Fibroblast of lung (primary cell): ENCODE measurements at regions not wholly inside any gene's neighbourhood (a gene's known extent, or its start where the extent isn't known, plus 50 kb on each side); places are given as distances from the start of the nearest gene placed in this dataset.

ENCODE experiments used
- DNase-seq, 2 donors: peaks; one replicate each; pipeline versions ENCODE4 v3.0.0 to v3.0.0-alpha.2; 2010; ENCODE audit warnings: low read depth in 2 of 2
- H2AFZ ChIP-seq: 2 replicates; pipeline ENCODE4 v1.5.1; 2012; ENCODE audit warnings: low read length, control low read depth, inconsistent platforms
- H3K27ac ChIP-seq: 2 replicates; pipeline ENCODE4 v1.5.1; 2011; ENCODE audit warnings: low read length, control low read depth; ENCODE audit not compliant: insufficient read depth
- H3K27me3 ChIP-seq: 2 replicates; pipeline ENCODE4 v1.5.1; 2011; ENCODE audit warnings: mild to moderate bottlenecking, low read length; ENCODE audit not compliant: control insufficient read depth, insufficient read depth
- H3K36me3 ChIP-seq: 2 replicates; pipeline ENCODE4 v1.5.1; 2011; ENCODE audit warnings: low read length; ENCODE audit not compliant: control insufficient read depth, insufficient read depth
- H3K4me1 ChIP-seq: 2 replicates; pipeline ENCODE4 v1.5.1; 2011; ENCODE audit warnings: low read length; ENCODE audit not compliant: control insufficient read depth, insufficient read depth; ENCODE audit errors: extremely low read depth
- H3K4me2 ChIP-seq: 2 replicates; pipeline ENCODE4 v1.5.1; 2011; ENCODE audit warnings: low read length, control low read depth; ENCODE audit not compliant: insufficient read depth; ENCODE audit errors: extremely low read depth
- H3K4me3 ChIP-seq, 4 experiments: fragments of 200-600 bp in 1 of 4; sonication (generic) in 1 of 4; replicated peaks in 1 of 4; 2 replicates each; pipeline ENCODE4 v1.5.1; 2011 to 2016; ENCODE audit warnings: low read length in 4 of 4, low read depth in 3 of 4, mild to moderate bottlenecking in 3 of 4, control low read depth in 2 of 4, inconsistent platforms in 1 of 4, mixed read lengths in 1 of 4; ENCODE audit not compliant: insufficient read depth in 1 of 4; ENCODE audit errors: control extremely low read depth in 1 of 4
- H3K79me2 ChIP-seq: 2 replicates; pipeline ENCODE4 v1.5.1; 2012; ENCODE audit warnings: mild to moderate bottlenecking, low read length, inconsistent platforms; ENCODE audit not compliant: control insufficient read depth, insufficient read depth
- H3K9ac ChIP-seq: 2 replicates; pipeline ENCODE4 v1.5.1; 2011; ENCODE audit warnings: mild to moderate bottlenecking, low read length, control low read depth; ENCODE audit not compliant: insufficient read depth
- H3K9me3 ChIP-seq: 2 replicates; pipeline ENCODE4 v1.5.1; 2012; ENCODE audit warnings: low read depth, low read length; ENCODE audit not compliant: control insufficient read depth, insufficient read depth
- H4K20me1 ChIP-seq: 2 replicates; pipeline ENCODE4 v1.5.1; 2011; ENCODE audit warnings: low read length; ENCODE audit not compliant: control insufficient read depth, insufficient read depth; ENCODE audit errors: extremely low read depth
- EZH2 ChIP-seq: IDR thresholded peaks from 2 replicates; pipeline ENCODE4 v1.5.1; 2012; ENCODE audit warnings: low read length, control low read depth, mild to moderate bottlenecking; ENCODE audit errors: missing control alignments
- TF ChIP-seq, protein P1 (sequence below), 2 donors: IDR thresholded peaks in 1 of 2; conservative IDR thresholded peaks in 1 of 2; 1 replicate in 1 of 2; 2 replicates in 1 of 2; pipeline ENCODE4 v1.5.1; 2011 to 2012; ENCODE audit warnings: low read length in 2 of 2, control low read depth in 1 of 2, inconsistent platforms in 1 of 2, low read depth in 1 of 2, mild to moderate bottlenecking in 1 of 2

DNA sequence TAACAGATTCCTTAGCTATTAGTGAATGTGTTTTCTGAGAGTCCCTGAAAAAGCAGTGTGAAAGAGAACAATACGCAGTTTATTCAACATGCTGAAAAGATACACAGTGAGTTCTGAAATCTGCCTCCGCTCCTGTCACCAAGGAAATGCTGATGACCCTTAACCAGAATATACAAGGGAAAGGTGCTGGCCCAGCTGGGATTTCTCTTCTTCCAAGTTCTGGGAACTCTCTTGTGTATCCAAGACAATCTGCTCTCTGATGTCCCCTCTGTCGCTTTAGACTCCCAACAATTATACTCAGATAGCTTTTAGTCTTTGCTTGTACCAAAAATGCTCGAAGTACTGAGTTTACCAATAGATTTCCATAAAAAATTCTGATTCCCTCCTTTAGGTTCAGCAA, 214.9 kb downstream of the TMEM167A start:
- H3K9me3 ChIP-seq: no peaks in the 10 kb centered on the region
- no peak overlapping the region for H3K9ac ChIP-seq
- DNase-seq: no peak
- no peak overlapping the region for H3K4me3 ChIP-seq
- no peak overlapping the region for H2AFZ ChIP-seq
- H3K27ac ChIP-seq: no peak overlapping the region
- no peaks in the 10 kb centered on the region for H3K4me1 ChIP-seq
- H4K20me1 ChIP-seq: no peaks in the 10 kb centered on the region
- no peaks in the 10 kb centered on the region for H3K36me3 ChIP-seq
- H3K4me2 ChIP-seq: no peak overlapping the region
- no peaks in the 10 kb centered on the region for H3K79me2 ChIP-seq
- TF ChIP-seq, protein P1, sequence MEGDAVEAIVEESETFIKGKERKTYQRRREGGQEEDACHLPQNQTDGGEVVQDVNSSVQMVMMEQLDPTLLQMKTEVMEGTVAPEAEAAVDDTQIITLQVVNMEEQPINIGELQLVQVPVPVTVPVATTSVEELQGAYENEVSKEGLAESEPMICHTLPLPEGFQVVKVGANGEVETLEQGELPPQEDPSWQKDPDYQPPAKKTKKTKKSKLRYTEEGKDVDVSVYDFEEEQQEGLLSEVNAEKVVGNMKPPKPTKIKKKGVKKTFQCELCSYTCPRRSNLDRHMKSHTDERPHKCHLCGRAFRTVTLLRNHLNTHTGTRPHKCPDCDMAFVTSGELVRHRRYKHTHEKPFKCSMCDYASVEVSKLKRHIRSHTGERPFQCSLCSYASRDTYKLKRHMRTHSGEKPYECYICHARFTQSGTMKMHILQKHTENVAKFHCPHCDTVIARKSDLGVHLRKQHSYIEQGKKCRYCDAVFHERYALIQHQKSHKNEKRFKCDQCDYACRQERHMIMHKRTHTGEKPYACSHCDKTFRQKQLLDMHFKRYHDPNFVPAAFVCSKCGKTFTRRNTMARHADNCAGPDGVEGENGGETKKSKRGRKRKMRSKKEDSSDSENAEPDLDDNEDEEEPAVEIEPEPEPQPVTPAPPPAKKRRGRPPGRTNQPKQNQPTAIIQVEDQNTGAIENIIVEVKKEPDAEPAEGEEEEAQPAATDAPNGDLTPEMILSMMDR (conservative IDR thresholded peaks at IDR 0.05 in 1 of 2, IDR thresholded peaks at IDR 0.05 in 1 of 2; ENCODE audit: low read depth in 1 of 2, low read length in 2 of 2): no peak
- no peak for TF ChIP-seq EZH2
- no peaks in the 10 kb centered on the region for H3K27me3 ChIP-seq

DNA sequence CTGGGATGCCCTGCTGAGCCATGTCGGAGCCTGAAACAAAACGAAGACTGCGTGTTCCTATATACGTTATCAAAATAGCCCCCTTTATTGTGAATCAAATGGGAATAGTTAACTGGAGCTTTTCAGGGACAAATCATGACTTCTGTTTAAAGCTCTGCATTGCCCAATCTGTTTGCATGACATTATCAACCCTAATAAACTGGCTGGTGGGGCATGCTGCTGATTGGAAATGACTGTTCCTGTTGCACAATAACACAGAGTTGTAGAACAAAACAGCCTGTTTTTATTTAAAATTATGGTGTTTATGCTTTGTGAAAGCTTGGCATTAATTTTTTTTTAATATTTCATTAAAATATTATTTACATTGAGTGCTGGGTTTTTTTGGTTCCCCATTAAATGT, 215.5 kb downstream of the TMEM167A start:
- no peak overlapping the region for H3K4me2 ChIP-seq
- TF ChIP-seq EZH2: no peak
- TF ChIP-seq, protein P1 (conservative IDR thresholded peaks at IDR 0.05 in 1 of 2, IDR thresholded peaks at IDR 0.05 in 1 of 2; ENCODE audit: low read depth in 1 of 2, low read length in 2 of 2): no peak
- no peaks in the 10 kb centered on the region for H4K20me1 ChIP-seq
- no peaks in the 10 kb centered on the region for H3K27me3 ChIP-seq
- H3K4me1 ChIP-seq: no peaks in the 10 kb centered on the region
- no peaks in the 10 kb centered on the region for H3K9me3 ChIP-seq
- no peak overlapping the region for H3K27ac ChIP-seq
- H3K79me2 ChIP-seq: no peaks in the 10 kb centered on the region
- no peak overlapping the region for H3K9ac ChIP-seq
- no peak overlapping the region for H2AFZ ChIP-seq
- no peaks in the 10 kb centered on the region for H3K36me3 ChIP-seq
- H3K4me3 ChIP-seq: no peak overlapping the region
- peak in 1 of 2 donors; percentile 71 for DNase-seq

DNA sequence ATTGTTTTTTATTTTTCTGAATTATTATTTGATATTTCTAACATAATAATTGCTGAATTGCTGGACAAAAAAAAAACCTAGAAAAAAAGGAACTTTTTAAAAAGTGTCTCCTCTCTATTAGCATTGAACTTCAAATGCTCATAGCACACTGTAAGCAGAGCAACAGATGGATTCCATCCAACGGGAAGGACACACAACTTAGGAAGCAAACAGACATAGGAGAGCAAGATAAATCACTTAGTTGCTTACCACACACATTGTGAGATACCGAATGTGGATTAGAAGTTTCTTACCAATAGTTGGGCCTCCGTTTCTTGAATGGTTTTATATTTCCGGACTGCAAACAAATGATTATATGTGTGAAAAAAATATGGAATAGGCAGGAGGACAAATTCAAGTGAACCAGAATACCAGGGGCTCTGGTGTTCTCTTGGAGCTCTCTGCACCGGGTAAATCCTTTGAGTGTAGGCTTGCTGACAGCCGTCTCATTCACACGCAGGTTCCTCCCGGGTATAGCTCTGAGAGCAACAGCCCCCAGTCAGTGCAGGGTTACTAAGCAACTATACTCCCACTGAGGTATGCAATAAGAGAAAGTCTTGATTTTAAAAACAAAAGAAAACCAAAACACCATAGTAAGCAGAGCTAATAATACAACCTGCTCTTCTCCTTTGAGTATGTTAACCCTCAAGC, 217.6 kb downstream of the TMEM167A start:
- no peak for TF ChIP-seq EZH2
- TF ChIP-seq, protein P1 (conservative IDR thresholded peaks at IDR 0.05 in 1 of 2, IDR thresholded peaks at IDR 0.05 in 1 of 2; ENCODE audit: low read depth in 1 of 2, low read length in 2 of 2): no peak
- Histone ChIP-seq H2AFZ (no peak overlapping the region), H3K27me3 (no peaks in the 10 kb centered on the region), H3K9me3 (no peaks in the 10 kb centered on the region), H3K4me3 (no peak overlapping the region), H4K20me1 (no peaks in the 10 kb centered on the region), H3K9ac (no peak overlapping the region), H3K4me1 (no peaks in the 10 kb centered on the region), H3K79me2 (no peaks in the 10 kb centered on the region), H3K36me3 (no peaks in the 10 kb centered on the region), H3K4me2 (no peak overlapping the region), H3K27ac (no peak overlapping the region)
- DNase-seq: peak in 1 of 2 donors; percentile 52
